ENCODE measurements at regions not wholly inside any gene's neighbourhood (a gene's known extent, or its start where the extent isn't known, plus 50 kb on each side); places are given as distances from the start of the nearest gene placed in this dataset.
A peak's percentile ranks its signal among the peaks of the same experiment; 100 is the strongest.

DNA sequence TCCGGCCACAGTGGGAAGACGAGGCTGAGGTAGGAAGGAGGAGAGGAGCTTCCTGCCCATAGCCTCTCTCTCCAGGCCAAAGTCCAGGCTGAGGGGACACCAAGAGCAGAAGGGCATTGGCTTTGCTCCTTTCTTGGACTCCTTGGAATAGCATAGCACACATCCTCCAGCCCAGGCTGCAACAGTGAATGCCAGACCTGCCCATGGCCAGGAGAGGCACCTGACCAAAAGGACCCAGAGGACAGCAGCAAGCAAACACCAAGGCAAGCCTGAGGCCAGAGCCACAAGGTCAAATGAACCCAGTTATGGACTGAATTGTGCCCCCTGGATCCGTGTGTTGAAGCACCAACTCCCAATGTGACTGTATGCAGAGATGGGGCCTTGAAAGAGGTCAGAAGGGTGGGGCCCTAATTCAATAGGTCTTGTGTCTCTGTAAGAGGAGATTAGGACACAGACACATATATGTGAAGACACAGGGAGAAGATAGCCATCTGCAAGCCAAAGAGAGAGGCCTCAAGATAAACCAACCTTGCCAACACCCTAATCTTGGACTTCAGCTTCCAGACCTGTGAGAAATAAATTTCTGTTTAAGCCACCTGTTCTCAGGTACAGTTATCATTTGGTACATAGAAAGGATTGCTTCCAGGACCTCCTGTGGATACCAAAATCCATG lies 126.5 kb upstream of the NXT1 start:
- no peak overlapping the region for H3K4me3 ChIP-seq (replicated peaks in 1 of 2; ENCODE audit: low read depth in 2 of 2, low read length in 2 of 2)
- no peak for DNase-seq (ENCODE audit: low read depth in 2 of 2)
- TF ChIP-seq, protein P1, sequence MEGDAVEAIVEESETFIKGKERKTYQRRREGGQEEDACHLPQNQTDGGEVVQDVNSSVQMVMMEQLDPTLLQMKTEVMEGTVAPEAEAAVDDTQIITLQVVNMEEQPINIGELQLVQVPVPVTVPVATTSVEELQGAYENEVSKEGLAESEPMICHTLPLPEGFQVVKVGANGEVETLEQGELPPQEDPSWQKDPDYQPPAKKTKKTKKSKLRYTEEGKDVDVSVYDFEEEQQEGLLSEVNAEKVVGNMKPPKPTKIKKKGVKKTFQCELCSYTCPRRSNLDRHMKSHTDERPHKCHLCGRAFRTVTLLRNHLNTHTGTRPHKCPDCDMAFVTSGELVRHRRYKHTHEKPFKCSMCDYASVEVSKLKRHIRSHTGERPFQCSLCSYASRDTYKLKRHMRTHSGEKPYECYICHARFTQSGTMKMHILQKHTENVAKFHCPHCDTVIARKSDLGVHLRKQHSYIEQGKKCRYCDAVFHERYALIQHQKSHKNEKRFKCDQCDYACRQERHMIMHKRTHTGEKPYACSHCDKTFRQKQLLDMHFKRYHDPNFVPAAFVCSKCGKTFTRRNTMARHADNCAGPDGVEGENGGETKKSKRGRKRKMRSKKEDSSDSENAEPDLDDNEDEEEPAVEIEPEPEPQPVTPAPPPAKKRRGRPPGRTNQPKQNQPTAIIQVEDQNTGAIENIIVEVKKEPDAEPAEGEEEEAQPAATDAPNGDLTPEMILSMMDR (IDR thresholded peaks at IDR 0.05; ENCODE audit: low read depth, low read length): no peak

DNA sequence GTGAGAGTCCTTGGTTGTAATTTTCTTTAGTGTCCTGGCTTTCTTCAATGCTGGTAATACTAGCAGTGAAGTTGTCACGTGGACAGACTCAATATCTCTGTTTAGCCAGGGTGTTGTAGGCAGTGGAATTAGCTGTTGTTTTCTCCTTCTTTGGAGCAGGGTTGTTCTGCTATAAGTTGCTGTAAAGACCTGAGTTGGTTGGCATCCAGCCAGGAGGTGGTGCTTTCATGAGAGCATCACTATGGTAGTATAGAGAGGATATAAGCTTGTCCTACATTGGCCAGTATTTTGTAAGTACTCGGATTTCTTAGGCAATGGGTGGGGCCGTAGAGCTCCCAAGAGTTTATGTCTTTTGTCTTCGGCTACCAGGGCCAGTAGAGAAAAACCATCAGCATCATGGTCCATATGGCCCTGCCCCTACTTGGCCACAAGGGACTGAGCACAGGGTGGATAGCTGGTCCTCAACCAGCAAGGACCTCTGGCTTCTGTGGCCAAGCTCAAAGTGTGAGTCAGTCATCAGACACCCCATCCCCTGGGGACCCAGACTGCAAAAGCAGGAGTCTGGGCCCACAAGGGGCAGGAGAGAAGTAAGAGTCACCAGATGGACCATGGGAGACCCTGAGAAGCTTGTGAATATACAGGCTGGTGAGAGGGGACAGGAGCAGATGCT lies 127.9 kb upstream of the NXT1 start:
- DNase-seq (ENCODE audit: low read depth in 2 of 2): peak in 1 of 2 donors; percentile 50
- TF ChIP-seq, protein P1 (IDR thresholded peaks at IDR 0.05; ENCODE audit: low read depth, low read length): no peak
- H3K4me3 ChIP-seq (replicated peaks in 1 of 2; ENCODE audit: low read depth in 2 of 2, low read length in 2 of 2): no peak overlapping the region

DNA sequence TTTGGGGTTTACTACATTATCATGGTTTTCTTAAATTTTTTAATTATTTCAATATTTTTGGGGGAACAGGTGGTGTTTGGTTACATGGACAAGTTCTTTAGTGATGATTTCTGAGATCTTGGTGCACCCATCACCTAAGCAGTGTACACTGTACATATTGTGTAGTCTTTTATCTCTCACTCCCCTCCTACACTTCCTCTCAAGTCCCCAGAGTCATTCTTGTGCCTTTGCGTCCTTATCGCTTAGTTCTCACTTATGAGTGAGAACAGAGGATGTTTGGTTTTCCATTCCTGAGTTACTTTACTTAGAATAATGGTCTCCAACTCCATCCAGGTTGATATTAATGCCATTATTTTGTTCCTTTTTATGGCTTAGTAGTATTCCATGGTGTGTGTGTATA lies 130.9 kb upstream of the CD93 start:
- H3K4me3 ChIP-seq (replicated peaks in 1 of 2; ENCODE audit: low read depth in 2 of 2, low read length in 2 of 2): no peak overlapping the region

DNA sequence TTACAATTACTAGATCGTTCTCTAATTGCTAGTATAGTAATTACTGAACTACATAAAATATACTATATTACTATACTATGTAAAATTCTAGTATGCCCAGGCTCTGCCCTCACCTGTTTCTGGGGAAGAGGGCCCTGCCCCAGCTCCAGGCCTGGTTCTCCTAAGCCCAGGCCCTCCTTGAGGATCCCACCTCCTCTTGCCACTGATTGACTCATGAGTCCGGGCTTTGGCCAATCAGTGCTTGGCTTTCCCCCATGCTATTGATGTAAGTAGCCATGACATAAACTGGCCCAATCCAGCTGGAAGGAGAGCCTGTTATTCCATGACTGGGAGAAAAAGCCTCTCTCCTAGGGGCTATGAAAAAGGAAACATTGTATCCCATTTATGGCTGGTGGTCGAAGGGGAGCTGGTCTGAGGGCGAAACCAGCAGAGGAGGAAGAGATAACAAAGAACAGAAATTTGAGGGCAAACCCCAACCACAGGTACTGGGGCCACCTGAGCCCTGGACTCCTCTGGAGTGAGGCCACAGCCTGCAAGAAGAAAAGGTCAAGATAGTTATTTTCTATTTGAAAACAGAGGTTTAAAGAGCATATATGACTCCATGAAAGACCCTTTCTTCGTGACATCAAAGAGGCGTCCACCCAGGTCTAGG lies 129.3 kb upstream of the CD93 start:
- DNase-seq (ENCODE audit: low read depth in 2 of 2): no peak
- H3K4me3 ChIP-seq (replicated peaks in 1 of 2; ENCODE audit: low read depth in 2 of 2, low read length in 2 of 2): no peak overlapping the region
- TF ChIP-seq, protein P1 (IDR thresholded peaks at IDR 0.05; ENCODE audit: low read depth, low read length): no peak

More for the DNA sequence above, 130.9 kb upstream of the CD93 start:
- DNase-seq (ENCODE audit: low read depth in 2 of 2): no peak
- TF ChIP-seq, protein P1 (IDR thresholded peaks at IDR 0.05; ENCODE audit: low read depth, low read length): no peak

DNA sequence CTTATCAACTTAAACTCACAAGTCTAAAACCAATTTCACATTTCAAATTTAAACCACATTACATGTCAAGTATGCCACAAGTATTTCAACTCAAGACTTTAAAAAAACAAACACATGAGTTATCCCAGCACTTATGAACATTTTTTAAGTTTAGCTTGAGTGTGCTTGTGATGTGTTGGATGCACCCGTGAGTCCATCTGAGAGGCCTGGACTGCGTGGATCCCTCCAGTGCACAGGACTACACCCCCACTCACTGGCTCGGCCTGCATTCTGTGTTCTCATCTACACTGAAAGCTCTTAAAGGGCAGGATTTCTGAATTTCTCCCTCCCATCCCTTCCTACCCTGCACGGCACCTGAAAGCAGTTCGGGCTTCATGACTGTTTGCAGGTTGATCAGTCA lies 128.8 kb upstream of the CD93 start:
- DNase-seq (ENCODE audit: low read depth in 2 of 2): no peak
- TF ChIP-seq, protein P1 (IDR thresholded peaks at IDR 0.05; ENCODE audit: low read depth, low read length): no peak

DNA sequence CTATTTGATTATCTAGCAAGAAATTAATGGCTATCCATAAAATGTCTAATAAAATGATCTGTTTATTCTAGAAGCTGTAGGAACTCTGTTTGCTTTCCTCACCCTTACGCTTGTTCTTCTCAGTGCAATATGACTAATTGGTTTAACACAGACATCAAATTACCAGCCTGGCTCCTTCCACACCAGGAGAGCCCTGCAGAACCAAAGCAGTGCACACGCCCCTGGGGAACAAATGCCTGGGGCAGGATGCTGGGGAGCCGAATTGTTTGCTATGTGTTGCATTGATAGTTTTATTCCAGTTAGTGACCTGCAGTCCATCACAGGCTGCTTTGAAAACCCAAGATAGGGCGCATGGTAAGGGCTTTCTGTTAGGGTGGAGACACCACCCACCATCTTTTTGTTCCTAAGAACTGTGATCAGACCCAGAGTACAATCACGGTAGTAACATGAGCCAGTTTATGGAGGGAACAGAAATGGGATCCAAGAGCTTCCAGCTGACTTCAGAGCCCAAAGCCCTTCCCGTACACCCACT lies 126.4 kb upstream of the CD93 start:
- DNase-seq (ENCODE audit: low read depth in 2 of 2): no peak

More for the DNA sequence above, 128.8 kb upstream of the CD93 start:
- H3K4me3 ChIP-seq (replicated peaks in 1 of 2; ENCODE audit: low read depth in 2 of 2, low read length in 2 of 2): no peak overlapping the region

More for the DNA sequence above, 126.4 kb upstream of the CD93 start:
- no peak overlapping the region for H3K4me3 ChIP-seq (replicated peaks in 1 of 2; ENCODE audit: low read depth in 2 of 2, low read length in 2 of 2)
- TF ChIP-seq, protein P1 (IDR thresholded peaks at IDR 0.05; ENCODE audit: low read depth, low read length): no peak

Data from cardiac fibroblast (primary cell).